ENCODE measurements at regions not wholly inside any gene's neighbourhood (a gene's known extent, or its start where the extent isn't known, plus 50 kb on each side); places are given as distances from the start of the nearest gene placed in this dataset.

DNA sequence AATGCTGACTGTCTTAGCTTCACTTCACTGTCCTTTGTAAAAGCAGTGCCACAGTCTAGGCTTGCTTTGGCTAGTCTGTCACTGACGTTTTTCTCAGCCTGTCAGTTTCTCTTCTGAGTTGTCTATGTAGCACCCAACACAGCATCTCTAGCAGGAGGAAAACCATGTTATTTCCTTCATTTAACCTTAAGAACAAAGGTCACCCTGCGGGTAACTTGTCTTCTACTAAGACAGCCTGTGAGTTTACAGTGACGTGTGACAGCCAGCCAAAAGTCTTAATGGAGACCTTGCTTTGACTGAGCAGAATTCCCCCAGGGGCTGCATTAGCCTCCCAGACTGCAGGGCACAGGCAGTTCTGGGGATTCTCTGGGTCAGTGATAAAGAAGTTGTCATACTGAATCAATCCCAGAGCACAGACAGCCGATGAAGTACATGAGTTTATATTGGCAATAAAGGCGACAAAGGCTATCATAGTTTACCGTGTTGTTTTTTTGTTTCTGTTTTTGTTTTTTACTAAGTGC lies 296.0 kb upstream of the KIAA1217 start:
- TF ChIP-seq EZH2 (IDR thresholded peaks at IDR 0.05; ENCODE audit: borderline replicate concordance, low read depth, low read length, severe bottlenecking) (no peak), POLR2AphosphoS5 (IDR thresholded peaks at IDR 0.05; ENCODE audit: insufficient read depth, low read depth, low read length) (no peak), MAX (IDR thresholded peaks at IDR 0.05; ENCODE audit: insufficient read depth, insufficient read length) (no peak), CTCF (IDR thresholded peaks at IDR 0.05; ENCODE audit: extremely low read depth in 1 of 2, insufficient read depth in 1 of 2, low read depth in 1 of 2, low read length in 2 of 2) (no peak)
